ENCODE measurements at regions not wholly inside any gene's neighbourhood (a gene's known extent, or its start where the extent isn't known, plus 50 kb on each side); places are given as distances from the start of the nearest gene placed in this dataset.

GRCh38 chr2:12168791-12169388, 422.5 kb downstream of the LPIN1 start:
- peak; percentile 26 for DNase-seq (ENCODE audit: low spot score)

- peak; percentile 24 for DNase-seq (ENCODE audit: low spot score)
Observed at GRCh38 chr2:12169721-12170120, 423.3 kb downstream of the LPIN1 start.

- no peak for DNase-seq (ENCODE audit: low spot score)
Observed at GRCh38 chr2:12170121-12170520, 423.7 kb downstream of the LPIN1 start.

GRCh38 chr2:12173271-12173942, 427.0 kb downstream of the LPIN1 start:
- no peak for DNase-seq (ENCODE audit: low spot score)

- DNase-seq (ENCODE audit: low spot score), result no peak
Observed at GRCh38 chr2:12173943-12174340, 427.5 kb downstream of the LPIN1 start.

- no peak for DNase-seq (ENCODE audit: low spot score)
Observed at GRCh38 chr2:12175323-12175722, 428.9 kb downstream of the LPIN1 start.

GRCh38 chr2:12176623-12177454, 430.4 kb downstream of the LPIN1 start:
- DNase-seq (ENCODE audit: low spot score), result no peak

GRCh38 chr2:12177455-12178288, 431.2 kb downstream of the LPIN1 start:
- no peak for DNase-seq (ENCODE audit: low spot score)

- DNase-seq (ENCODE audit: low spot score), result no peak
Observed at GRCh38 chr2:12178289-12179080, 432.1 kb downstream of the LPIN1 start.

GRCh38 chr2:12180031-12180430, 433.6 kb downstream of the LPIN1 start:
- DNase-seq (ENCODE audit: low spot score), result no peak

GRCh38 chr2:12183032-12183645, 436.7 kb downstream of the LPIN1 start:
- no peak for DNase-seq (ENCODE audit: low spot score)

- DNase-seq (ENCODE audit: low spot score), result no peak
Observed at GRCh38 chr2:12192762-12193161, 446.3 kb downstream of the LPIN1 start.

- DNase-seq (ENCODE audit: low spot score), result no peak
Observed at GRCh38 chr2:12194968-12195367, 448.5 kb downstream of the LPIN1 start.

GRCh38 chr2:12196495-12196894, 450.1 kb downstream of the LPIN1 start:
- DNase-seq (ENCODE audit: low spot score), result no peak

- no peak for DNase-seq (ENCODE audit: low spot score)
Observed at GRCh38 chr2:12197133-12197532, 450.7 kb downstream of the LPIN1 start.

- no peak for DNase-seq (ENCODE audit: low spot score)
Observed at GRCh38 chr2:12199491-12200211, 453.2 kb downstream of the LPIN1 start.

GRCh38 chr2:12201369-12201768, 454.9 kb downstream of the LPIN1 start:
- DNase-seq (ENCODE audit: low spot score), result no peak

GRCh38 chr2:12202313-12203075, 456.1 kb downstream of the LPIN1 start:
- DNase-seq (ENCODE audit: low spot score), result no peak

- no peak for DNase-seq (ENCODE audit: low spot score)
Observed at GRCh38 chr2:12203528-12203927, 457.1 kb downstream of the LPIN1 start.

Data from globus pallidus (tissue), 1 donor.